ENCODE measurements at regions not wholly inside any gene's neighbourhood (a gene's known extent, or its start where the extent isn't known, plus 50 kb on each side); places are given as distances from the start of the nearest gene placed in this dataset.
"Not testable (repeated sequence)": the region's sequence is repeated elsewhere in the genome, so short reads cannot be mapped to it uniquely, and the experiment has no call there.

GRCh38 chr13:99693852-99694611 is 192.8 kb downstream of the TM9SF2 start:
- no peak for DNase-seq

GRCh38 chr13:99693351-99693750 is 192.1 kb downstream of the TM9SF2 start:
- no peak for DNase-seq

- DNase-seq: no peak
These were observed 191.6 kb downstream of the TM9SF2 start for GRCh38 chr13:99692854-99693253.

- DNase-seq: no peak
These were observed 190.3 kb downstream of the TM9SF2 start for GRCh38 chr13:99691552-99691951.

GRCh38 chr13:99690426-99691174 is 189.3 kb downstream of the TM9SF2 start:
- DNase-seq: no peak

GRCh38 chr13:99689955-99690354 is 188.7 kb downstream of the TM9SF2 start:
- no peak for DNase-seq

- no peak for DNase-seq
These were observed 187.5 kb downstream of the TM9SF2 start for GRCh38 chr13:99688776-99689175.

GRCh38 chr13:99687723-99688397 is 186.6 kb downstream of the TM9SF2 start:
- no peak for DNase-seq

- DNase-seq: no peak
These were observed 185.7 kb downstream of the TM9SF2 start for GRCh38 chr13:99686944-99687411.

- no peak for DNase-seq
These were observed 184.9 kb downstream of the TM9SF2 start for GRCh38 chr13:99686157-99686572.

GRCh38 chr13:99681695-99682094 is 180.4 kb downstream of the TM9SF2 start:
- no peak for DNase-seq

- DNase-seq: peak; percentile 97
These were observed 176.1 kb downstream of the TM9SF2 start for GRCh38 chr13:99677116-99677951.

GRCh38 chr13:99671746-99672145 is 170.5 kb downstream of the TM9SF2 start:
- DNase-seq: no peak

GRCh38 chr13:99669096-99669495 is 167.8 kb downstream of the TM9SF2 start:
- not testable (repeated sequence) for DNase-seq

- no peak for DNase-seq
These were observed 165.0 kb downstream of the TM9SF2 start for GRCh38 chr13:99666146-99666805.

GRCh38 chr13:99665711-99666110 is 164.4 kb downstream of the TM9SF2 start:
- DNase-seq: no peak

GRCh38 chr13:99663908-99664307 is 162.6 kb downstream of the TM9SF2 start:
- DNase-seq: no peak

- no peak for DNase-seq
These were observed 162.0 kb downstream of the TM9SF2 start for GRCh38 chr13:99663185-99663825.

- DNase-seq: peak; percentile 76
These were observed 161.4 kb downstream of the TM9SF2 start for GRCh38 chr13:99662678-99663077.

GRCh38 chr13:99661791-99662190 is 160.5 kb downstream of the TM9SF2 start:
- no peak for DNase-seq

- no peak for DNase-seq
These were observed 158.7 kb downstream of the TM9SF2 start for GRCh38 chr13:99659866-99660554.
